Stimulated activated effector memory CD8-positive, alpha-beta T cell treated with anti-CD3 and anti-CD28 coated beads, Interleukin-12 subunit alpha, Interleukin-12 subunit beta, amount 100 ng/mL, for 72 hours (primary cell): ENCODE measurements at regions not wholly inside any gene's neighbourhood (a gene's known extent, or its start where the extent isn't known, plus 50 kb on each side); places are given as distances from the start of the nearest gene placed in this dataset.

Experiments used
- ATAC-seq: fragments of 150-1000 bp; cut with Tn5 transposase; 2 replicates; pipeline ENCODE4 v1.10.0; 2021
- DNase-seq, 2 donors: peaks; one replicate each; pipeline ENCODE4 v3.0.0; 2021 to 2022; ENCODE audit warnings: low spot score in 2 of 2
- H3K27ac Mint-ChIP-seq: one replicate; pipeline ENCODE4 v1.8.0; 2022; ENCODE audit warnings: mild to moderate bottlenecking, mixed read lengths
- H3K36me3 Mint-ChIP-seq: one replicate; pipeline ENCODE4 v1.8.0; 2022; ENCODE audit warnings: mild to moderate bottlenecking, mixed read lengths
- H3K4me1 Mint-ChIP-seq: one replicate; pipeline ENCODE4 v1.8.0; 2022; ENCODE audit warnings: mixed read lengths
- H3K4me3 Mint-ChIP-seq: one replicate; pipeline ENCODE4 v1.8.0; 2022; ENCODE audit warnings: mild to moderate bottlenecking, mixed read lengths
- H3K9me3 Mint-ChIP-seq: one replicate; pipeline ENCODE4 v1.8.0; 2022; ENCODE audit warnings: mixed read lengths

- H3K36me3 Mint-ChIP-seq = no peaks in the 10 kb centered on the region
- no peaks in the 10 kb centered on the region for H3K4me1 Mint-ChIP-seq
- peaks cover 11% of the 10 kb centered on the region for H3K9me3 Mint-ChIP-seq
- H3K27ac Mint-ChIP-seq = no peak overlapping the region
- no peak overlapping the region for H3K4me3 Mint-ChIP-seq
- ATAC-seq = no peak
- no peak for DNase-seq
These were observed 297.7 kb downstream of the DEPDC1B start for GRCh38 chr5:60402161-60402785.

- H3K4me3 Mint-ChIP-seq = no peak overlapping the region
- peaks cover 9% of the 10 kb centered on the region for H3K9me3 Mint-ChIP-seq
These were observed 298.4 kb downstream of the DEPDC1B start for GRCh38 chr5:60401526-60401925.

DNA sequence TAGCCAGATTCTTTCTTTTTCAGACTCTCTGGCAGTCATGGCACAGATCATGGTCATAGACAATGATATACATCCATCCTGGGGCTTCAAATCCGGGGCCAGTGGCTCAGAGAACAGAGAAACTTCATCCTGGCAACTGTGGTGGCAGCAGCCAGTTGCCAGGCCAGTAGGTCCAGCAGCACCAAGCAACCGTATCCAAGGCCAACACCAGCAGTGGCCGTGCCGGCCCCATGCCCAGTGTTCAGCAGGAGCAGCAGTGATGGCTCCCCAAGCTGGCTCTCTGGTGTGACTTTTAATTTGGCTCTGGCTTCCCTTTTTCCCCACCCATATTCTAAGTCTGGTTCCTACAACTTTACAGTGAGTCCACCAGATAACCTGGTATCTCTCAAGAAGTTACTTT is 300.5 kb downstream of the DEPDC1B start:
- H3K36me3 Mint-ChIP-seq = no peaks in the 10 kb centered on the region
- ATAC-seq (no peak), DNase-seq (no peak)
- H3K9me3 Mint-ChIP-seq = peaks cover 9% of the 10 kb centered on the region
- H3K4me1 Mint-ChIP-seq = no peaks in the 10 kb centered on the region
- H3K27ac Mint-ChIP-seq = no peak overlapping the region
- H3K4me3 Mint-ChIP-seq = no peak overlapping the region

More at GRCh38 chr5:60401526-60401925, 298.4 kb downstream of the DEPDC1B start:
- H3K27ac Mint-ChIP-seq = no peak overlapping the region
- H3K4me1 Mint-ChIP-seq = no peaks in the 10 kb centered on the region
- ATAC-seq (no peak), DNase-seq (no peak)
- H3K36me3 Mint-ChIP-seq = no peaks in the 10 kb centered on the region

GRCh38 chr5:60395712-60396329 is 304.1 kb downstream of the DEPDC1B start:
- Mint-ChIP-seq H3K9me3 (peaks cover 8% of the 10 kb centered on the region), H3K36me3 (no peaks in the 10 kb centered on the region), H3K27ac (no peak overlapping the region), H3K4me3 (no peak overlapping the region), H3K4me1 (no peaks in the 10 kb centered on the region)
- peak; percentile 36 for ATAC-seq
- no peak for DNase-seq

GRCh38 chr5:60387051-60387440 is 312.9 kb downstream of the DEPDC1B start:
- DNase-seq (no peak), ATAC-seq (no peak)
- Mint-ChIP-seq H3K4me3 (no peak overlapping the region), H3K27ac (no peak overlapping the region), H3K36me3 (no peaks in the 10 kb centered on the region), H3K4me1 (no peaks in the 10 kb centered on the region), H3K9me3 (peaks cover 14% of the 10 kb centered on the region)

GRCh38 chr5:60386436-60387050 is 313.4 kb downstream of the DEPDC1B start:
- ATAC-seq = no peak
- Mint-ChIP-seq H3K9me3 (peaks cover 14% of the 10 kb centered on the region), H3K36me3 (no peaks in the 10 kb centered on the region), H3K4me3 (no peak overlapping the region), H3K4me1 (no peaks in the 10 kb centered on the region), H3K27ac (no peak overlapping the region)
- DNase-seq = no peak

DNA sequence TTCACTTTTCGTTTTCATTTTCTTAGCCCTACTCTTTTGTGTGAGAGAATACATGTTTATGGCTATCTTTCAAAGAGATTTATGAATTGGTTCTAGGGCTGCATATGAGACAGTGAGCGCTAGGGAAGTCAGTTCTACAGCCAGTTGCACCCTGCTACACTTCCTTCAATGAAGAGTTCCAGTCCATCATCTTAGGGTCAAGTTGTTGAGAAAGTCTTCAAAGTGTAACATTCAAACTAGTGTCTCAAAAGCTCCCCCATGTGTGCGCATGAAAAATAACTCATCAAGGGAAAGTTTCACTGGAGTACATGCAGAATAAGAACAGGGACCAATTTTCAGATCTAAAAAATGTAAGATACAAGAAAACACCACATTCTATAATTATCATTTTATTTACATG is 317.2 kb downstream of the DEPDC1B start:
- Mint-ChIP-seq H3K27ac (no peak overlapping the region), H3K4me1 (no peaks in the 10 kb centered on the region), H3K4me3 (no peak overlapping the region), H3K36me3 (no peaks in the 10 kb centered on the region), H3K9me3 (peaks cover 9% of the 10 kb centered on the region)
- ATAC-seq (no peak), DNase-seq (no peak)

GRCh38 chr5:60379907-60380306 is 320.1 kb downstream of the DEPDC1B start:
- Mint-ChIP-seq H3K4me3 (no peak overlapping the region), H3K36me3 (no peaks in the 10 kb centered on the region), H3K4me1 (no peaks in the 10 kb centered on the region), H3K9me3 (peaks cover 13% of the 10 kb centered on the region), H3K27ac (no peak overlapping the region)
- DNase-seq (no peak), ATAC-seq (no peak)

- H3K27ac Mint-ChIP-seq = no peak overlapping the region
- DNase-seq (no peak), ATAC-seq (no peak)
- H3K36me3 Mint-ChIP-seq = no peaks in the 10 kb centered on the region
- peaks cover 8% of the 10 kb centered on the region for H3K9me3 Mint-ChIP-seq
- H3K4me1 Mint-ChIP-seq = no peaks in the 10 kb centered on the region
- no peak overlapping the region for H3K4me3 Mint-ChIP-seq
These were observed 322.1 kb downstream of the DEPDC1B start for GRCh38 chr5:60377826-60378225.

- Mint-ChIP-seq H3K27ac (no peak overlapping the region), H3K4me1 (no peaks in the 10 kb centered on the region), H3K9me3 (peaks cover 8% of the 10 kb centered on the region), H3K36me3 (no peaks in the 10 kb centered on the region), H3K4me3 (no peak overlapping the region)
- DNase-seq = no peak
- no peak for ATAC-seq
These were observed 323.1 kb downstream of the DEPDC1B start for GRCh38 chr5:60376860-60377259.

- H3K9me3 Mint-ChIP-seq = peaks cover 7% of the 10 kb centered on the region
- H3K4me3 Mint-ChIP-seq = no peak overlapping the region
- H3K4me1 Mint-ChIP-seq = no peaks in the 10 kb centered on the region
- H3K27ac Mint-ChIP-seq = no peak overlapping the region
- H3K36me3 Mint-ChIP-seq = no peaks in the 10 kb centered on the region
- DNase-seq (no peak), ATAC-seq (no peak)
These were observed 325.6 kb downstream of the DEPDC1B start for GRCh38 chr5:60374409-60374808.

- Mint-ChIP-seq H3K9me3 (peaks cover 12% of the 10 kb centered on the region), H3K36me3 (no peaks in the 10 kb centered on the region), H3K4me1 (no peaks in the 10 kb centered on the region), H3K27ac (no peak overlapping the region), H3K4me3 (no peak overlapping the region)
- no peak for ATAC-seq
- no peak for DNase-seq
These were observed 327.2 kb downstream of the DEPDC1B start for GRCh38 chr5:60372786-60373185.

DNA sequence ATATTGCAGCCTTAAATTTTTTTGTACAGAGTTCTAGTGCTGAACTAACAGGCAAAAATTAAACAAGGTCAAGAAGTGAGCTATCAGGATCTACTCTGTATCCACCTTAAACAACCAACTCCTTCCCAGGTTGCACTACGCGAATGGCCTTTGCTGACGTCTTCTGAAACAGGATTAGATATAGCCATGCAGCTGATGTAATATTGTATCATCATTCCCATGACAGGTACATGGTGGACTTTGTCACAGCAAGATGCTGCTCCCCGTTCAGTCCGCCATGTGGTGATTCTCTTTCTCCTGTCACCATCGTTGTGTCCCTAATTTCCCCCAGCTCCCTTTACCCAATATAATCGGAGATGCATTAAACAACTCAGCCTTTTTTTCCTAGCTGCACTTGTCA is 328.9 kb downstream of the DEPDC1B start:
- Mint-ChIP-seq H3K4me1 (no peaks in the 10 kb centered on the region), H3K27ac (no peak overlapping the region), H3K36me3 (no peaks in the 10 kb centered on the region), H3K4me3 (no peak overlapping the region), H3K9me3 (peaks cover 7% of the 10 kb centered on the region)
- ATAC-seq (no peak), DNase-seq (no peak)

GRCh38 chr5:60370508-60370907 is 329.5 kb downstream of the DEPDC1B start:
- Mint-ChIP-seq H3K4me1 (no peaks in the 10 kb centered on the region), H3K4me3 (no peak overlapping the region), H3K36me3 (no peaks in the 10 kb centered on the region), H3K27ac (no peak overlapping the region), H3K9me3 (peaks cover 7% of the 10 kb centered on the region)
- no peak for DNase-seq
- ATAC-seq = no peak

DNA sequence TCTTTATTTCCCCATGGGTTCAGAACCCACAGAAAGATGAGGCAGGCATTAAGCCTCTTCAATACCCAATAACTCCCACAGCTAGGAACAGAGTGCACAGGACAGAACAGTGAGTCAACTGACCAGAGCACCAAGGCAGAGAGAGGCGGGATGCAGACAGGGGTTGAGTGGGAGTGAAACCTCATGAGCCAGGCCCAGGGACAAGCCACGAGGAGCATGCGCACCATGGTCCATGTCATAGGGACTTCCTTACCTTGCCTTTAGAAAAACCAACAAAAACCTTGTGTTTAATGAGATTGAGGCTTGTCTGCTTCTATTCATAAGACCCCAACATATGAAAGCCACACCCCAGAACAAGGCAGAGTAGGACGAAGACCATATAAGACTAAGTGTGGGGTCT is 330.6 kb downstream of the DEPDC1B start:
- peaks cover 7% of the 10 kb centered on the region for H3K9me3 Mint-ChIP-seq
- no peak for DNase-seq
- no peak overlapping the region for H3K27ac Mint-ChIP-seq
- no peak for ATAC-seq
- H3K4me1 Mint-ChIP-seq = no peaks in the 10 kb centered on the region
- H3K36me3 Mint-ChIP-seq = no peaks in the 10 kb centered on the region
- no peak overlapping the region for H3K4me3 Mint-ChIP-seq

- no peak overlapping the region for H3K27ac Mint-ChIP-seq
- ATAC-seq (no peak), DNase-seq (no peak)
- no peak overlapping the region for H3K4me3 Mint-ChIP-seq
- peaks cover 13% of the 10 kb centered on the region for H3K9me3 Mint-ChIP-seq
- no peaks in the 10 kb centered on the region for H3K36me3 Mint-ChIP-seq
- H3K4me1 Mint-ChIP-seq = no peaks in the 10 kb centered on the region
These were observed 331.9 kb downstream of the DEPDC1B start for GRCh38 chr5:60368100-60368499.
